ENCODE measurements at regions not wholly inside any gene's neighbourhood (a gene's known extent, or its start where the extent isn't known, plus 50 kb on each side); places are given as distances from the start of the nearest gene placed in this dataset.
"Not testable (repeated sequence)": the region's sequence is repeated elsewhere in the genome, so short reads cannot be mapped to it uniquely, and the experiment has no call there.

DNA sequence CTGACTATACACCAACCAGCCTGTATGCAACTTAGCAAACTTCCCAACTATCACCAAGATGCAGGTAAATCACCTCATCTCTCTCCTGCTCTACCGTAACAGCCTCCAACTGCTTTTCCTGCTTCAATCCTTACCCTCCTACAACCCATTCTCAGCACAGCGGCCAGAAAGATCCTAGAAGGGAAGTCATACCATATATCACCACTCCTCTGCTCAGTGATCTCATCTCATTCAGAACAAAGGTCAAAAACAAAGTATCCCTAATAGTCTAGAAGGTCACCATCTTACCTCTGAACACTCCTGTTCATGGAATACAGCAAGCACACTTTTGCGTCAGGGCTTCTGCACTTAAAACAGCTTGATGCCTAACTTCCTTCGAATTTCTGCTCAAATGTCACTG lies 62.2 kb upstream of the RNF38 start:
- no peak for DNase-seq
- H3K4me3 ChIP-seq (replicated peaks in 1 of 3) = no peak overlapping the region
- 89 to 94% methylated on average over 4 of the region's 4 CpGs for WGBS, 2 donors
- intact Hi-C loops (cut with DNase I) = no loop called here
- peak overlapping the region in 2 of 3 donors; percentile 27 to 58 for H3K27ac ChIP-seq
- H3K9me3 ChIP-seq = no peaks in the 10 kb centered on the region
- no peaks in the 10 kb centered on the region for H3K27me3 ChIP-seq
- H3K36me3 ChIP-seq = no peaks in the 10 kb centered on the region
- peaks cover 29 to 34% of the 10 kb centered on the region in 2 donors for H3K4me1 ChIP-seq
- TF ChIP-seq CTCF (IDR thresholded peaks at IDR 0.05) (no peak), POLR2A (IDR thresholded peaks at IDR 0.05) (no peak)

DNA sequence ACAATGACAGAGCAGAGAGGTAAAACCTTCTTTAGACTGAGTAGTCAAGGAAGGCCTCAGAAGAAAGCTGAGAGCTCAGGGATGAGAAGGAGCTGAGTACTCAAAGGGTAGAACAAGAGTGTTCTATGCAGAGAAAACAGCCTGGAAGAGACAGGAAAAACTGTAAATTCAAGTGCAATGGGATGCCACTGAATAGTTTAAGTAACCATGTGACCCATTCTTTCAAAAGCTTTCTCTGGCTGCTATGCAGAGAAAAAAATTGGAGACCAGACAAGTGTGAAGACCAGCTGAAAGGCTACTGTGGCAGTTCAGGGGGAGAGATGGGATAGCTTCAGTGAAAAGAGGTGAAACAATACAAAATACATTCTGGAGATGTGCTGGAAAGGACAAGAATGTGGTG lies 61.3 kb upstream of the RNF38 start:
- Histone ChIP-seq H3K4me1 (peaks cover 29 to 36% of the 10 kb centered on the region in 2 donors), H3K27me3 (no peaks in the 10 kb centered on the region), H3K4me3 (replicated peaks in 1 of 3) (no peak overlapping the region), H3K36me3 (no peaks in the 10 kb centered on the region), H3K27ac (peak overlapping the region; percentile 25 to 58 (median 27)), H3K9me3 (no peaks in the 10 kb centered on the region)
- TF ChIP-seq CTCF (IDR thresholded peaks at IDR 0.05) (no peak), POLR2A (IDR thresholded peaks at IDR 0.05) (no peak)
- DNase-seq = no peak
- intact Hi-C loops (cut with DNase I) = no loop called here

- H3K4me3 ChIP-seq (replicated peaks in 1 of 3); intact Hi-C loops (cut with DNase I); H3K27me3 ChIP-seq; H3K9me3 ChIP-seq; DNase-seq; H3K36me3 ChIP-seq: not testable (repeated sequence)
- Histone ChIP-seq H3K27ac (peak overlapping the region in 1 of 3 donors; percentile 16), H3K4me1 (peaks cover 36 to 39% of the 10 kb centered on the region in 2 donors)
- WGBS, 2 donors = 83 to 92% methylated on average over 17 of the region's 17 CpGs
These were observed 58.4 kb upstream of the RNF38 start for GRCh38 chr9:36458430-36458915.

DNA sequence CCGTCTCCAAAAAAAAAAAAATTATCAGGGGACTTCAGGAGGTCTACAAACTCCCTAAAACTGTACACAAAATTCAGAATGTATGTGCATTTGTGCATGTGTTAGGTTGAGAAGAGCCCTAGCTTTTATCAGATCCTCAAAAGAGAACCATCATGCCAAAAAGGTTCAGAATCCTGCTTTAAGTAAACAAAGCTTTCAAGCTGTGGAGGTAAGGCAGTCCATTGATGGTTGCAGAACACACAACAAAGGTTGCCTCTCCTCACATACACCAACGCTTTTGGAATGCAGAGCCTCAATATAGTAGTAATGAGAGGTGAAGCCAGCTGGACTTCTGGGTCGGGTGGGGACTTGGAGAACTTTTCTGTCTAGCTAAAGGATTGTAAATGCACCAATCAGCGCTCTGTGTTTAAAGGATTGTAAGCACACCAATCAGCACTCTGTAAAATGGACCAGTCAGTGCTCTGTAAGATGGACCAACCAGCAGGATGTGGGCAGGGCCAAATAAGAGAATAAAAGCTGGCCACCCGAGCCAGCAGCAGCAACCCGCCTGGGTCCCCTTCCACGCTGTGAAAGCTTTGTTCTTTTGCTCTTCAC lies 57.9 kb upstream of the RNF38 start:
- Histone ChIP-seq H3K4me3 (replicated peaks in 1 of 3) (no peak overlapping the region), H3K27ac (peak overlapping the region in 2 of 3 donors; percentile 16 to 22), H3K27me3 (no peaks in the 10 kb centered on the region), H3K9me3 (no peaks in the 10 kb centered on the region), H3K4me1 (peaks cover 37 to 41% of the 10 kb centered on the region in 2 donors), H3K36me3 (no peaks in the 10 kb centered on the region)
- TF ChIP-seq POLR2A (IDR thresholded peaks at IDR 0.05) (no peak), CTCF (IDR thresholded peaks at IDR 0.05) (no peak)
- intact Hi-C loops (cut with DNase I) = no loop called here
- 49 to 65% methylated on average over 7 of the region's 7 CpGs for WGBS, 2 donors
- no peak for DNase-seq

DNA sequence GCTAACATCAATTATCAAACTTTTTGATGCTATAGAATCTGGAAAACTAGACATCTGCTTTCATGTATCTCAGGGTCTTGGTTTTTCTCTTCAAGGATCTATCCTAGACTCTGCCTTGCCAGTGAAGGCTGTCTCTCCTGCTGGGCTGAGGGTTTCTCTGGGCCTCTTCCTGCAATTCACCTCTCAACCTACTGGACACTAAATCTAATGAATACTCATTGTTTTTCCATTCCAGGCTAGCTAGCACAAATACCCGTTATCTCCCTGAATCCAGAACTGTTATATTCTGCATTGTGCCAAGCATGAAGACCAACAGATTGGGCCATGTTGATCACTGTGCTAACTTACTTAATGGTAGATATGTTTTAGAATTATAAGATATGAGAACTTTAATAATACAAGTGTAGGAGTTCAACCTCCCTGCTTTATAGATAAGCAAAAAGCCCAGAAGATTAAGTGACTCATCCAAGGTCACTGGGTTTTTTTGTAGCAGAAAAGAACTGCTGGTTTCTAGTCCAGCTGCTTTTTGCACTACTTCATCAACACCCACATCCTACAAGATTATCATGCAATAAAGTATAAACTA lies 56.5 kb upstream of the RNF38 start:
- Histone ChIP-seq H3K36me3 (no peaks in the 10 kb centered on the region), H3K4me3 (replicated peaks in 1 of 3) (no peak overlapping the region), H3K9me3 (no peaks in the 10 kb centered on the region), H3K4me1 (peaks cover 35 to 43% of the 10 kb centered on the region in 2 donors), H3K27ac (no peak overlapping the region), H3K27me3 (no peaks in the 10 kb centered on the region)
- 95 to 100% methylated on average over 1 of the region's 1 CpG for WGBS, 2 donors
- no peak for DNase-seq
- intact Hi-C loops (cut with DNase I) = no loop called here
- TF ChIP-seq CTCF (IDR thresholded peaks at IDR 0.05) (no peak), POLR2A (IDR thresholded peaks at IDR 0.05) (no peak)
